Ishikawa (cell line): ENCODE measurements at regions not wholly inside any gene's neighbourhood (a gene's known extent, or its start where the extent isn't known, plus 50 kb on each side); places are given as distances from the start of the nearest gene placed in this dataset.

Source experiments
- EP300 ChIP-seq: IDR thresholded peaks from 2 replicates; pipeline ENCODE4 v1.6.1; 2012; ENCODE audit warnings: borderline replicate concordance
- FOXM1 ChIP-seq: IDR thresholded peaks from 2 replicates; pipeline ENCODE4 v1.6.1; 2012; ENCODE audit warnings: low read depth, borderline replicate concordance
- MAX ChIP-seq: IDR thresholded peaks from 2 replicates; pipeline ENCODE4 v1.6.1; 2012
- RAD21 ChIP-seq: IDR thresholded peaks from 2 replicates; pipeline ENCODE4 v1.6.1; 2012; ENCODE audit warnings: low read depth
- TAF1 ChIP-seq: IDR thresholded peaks from 2 replicates; pipeline ENCODE4 v1.6.1; 2012; ENCODE audit warnings: low read depth, mild to moderate bottlenecking
- TCF12 ChIP-seq: IDR thresholded peaks from 2 replicates; pipeline ENCODE4 v1.6.1; 2012; ENCODE audit warnings: low read depth
- YY1 ChIP-seq: IDR thresholded peaks from 2 replicates; pipeline ENCODE4 v1.6.1; 2012; ENCODE audit warnings: low read depth

- TF ChIP-seq RAD21 (no peak), TAF1 (no peak), MAX (no peak), FOXM1 (no peak), YY1 (no peak), TCF12 (no peak), EP300 (no peak)
Measured at GRCh38 chr16:73107371-73107770, 59.4 kb upstream of the ZFHX3 start.
